DOHH2 (cell line): ENCODE measurements at regions not wholly inside any gene's neighbourhood (a gene's known extent, or its start where the extent isn't known, plus 50 kb on each side); places are given as distances from the start of the nearest gene placed in this dataset.

Source experiments
- H3F3A ChIP-seq: fragments of 200-600 bp; sonication (generic), shearing (Covaris generic); 2 replicates; pipeline ENCODE4 v1.6.0; 2016; ENCODE audit warnings: antibody characterized with exemption, mild to moderate bottlenecking; ENCODE audit not compliant: control insufficient read depth, insufficient read depth
- H3K27ac ChIP-seq: fragments of 200-600 bp; sonication (generic); 2 replicates; pipeline ENCODE4 v1.5.1; 2014; ENCODE audit warnings: low read depth, mild to moderate bottlenecking, low read length, moderate library complexity
- H3K27me3 ChIP-seq: fragments of 200-600 bp; sonication (generic); 2 replicates; pipeline ENCODE4 v1.6.1; 2014; ENCODE audit warnings: mild to moderate bottlenecking, low read length, mixed read lengths; ENCODE audit not compliant: control insufficient read depth
- H3K36me3 ChIP-seq: fragments of 200-600 bp; sonication (generic); 2 replicates; pipeline ENCODE4 v1.6.1; 2014; ENCODE audit warnings: mild to moderate bottlenecking, low read length, moderate library complexity, mixed read lengths; ENCODE audit not compliant: control insufficient read depth
- H3K4me1 ChIP-seq: fragments of 200-600 bp; sonication (generic); 2 replicates; pipeline ENCODE4 v1.6.1; 2014; ENCODE audit warnings: mild to moderate bottlenecking, low read length, mixed read lengths; ENCODE audit not compliant: control insufficient read depth
- H3K4me2 ChIP-seq: fragments of 200-600 bp; sonication (generic); 2 replicates; pipeline ENCODE4 v1.6.0; 2014; ENCODE audit warnings: mild to moderate bottlenecking, low read length, moderate library complexity
- H3K4me3 ChIP-seq: fragments of 200-600 bp; sonication (generic); 2 replicates; pipeline ENCODE4 v1.5.1; 2014; ENCODE audit warnings: mild to moderate bottlenecking, low read length, mixed read lengths
- H3K79me2 ChIP-seq: fragments of 200-600 bp; sonication (generic); 2 replicates; pipeline ENCODE4 v1.6.1; 2014; ENCODE audit warnings: mild to moderate bottlenecking, low read length, mixed read lengths; ENCODE audit not compliant: control insufficient read depth
- H3K9me2 ChIP-seq: fragments of 200-600 bp; sonication (generic); replicated peaks from 2 replicates; pipeline ENCODE4 v1.6.1; 2014; ENCODE audit warnings: mild to moderate bottlenecking, low read length, mixed read lengths; ENCODE audit not compliant: control insufficient read depth
- H3K9me3 ChIP-seq: fragments of 200-600 bp; sonication (generic); 2 replicates; pipeline ENCODE4 v1.6.1; 2014; ENCODE audit warnings: antibody characterized with exemption, low read length, mixed read lengths; ENCODE audit not compliant: control insufficient read depth, insufficient read depth
- H4K20me1 ChIP-seq: fragments of 200-600 bp; sonication (generic); 2 replicates; pipeline ENCODE4 v1.6.0; 2014; ENCODE audit warnings: low read depth, mild to moderate bottlenecking, antibody characterized with exemption, low read length, moderate library complexity; ENCODE audit not compliant: control insufficient read depth, insufficient read depth
- CTCF ChIP-seq: fragments of 200-600 bp; sonication (generic); IDR thresholded peaks from one replicate; pipeline ENCODE4 v1.5.1; 2014; ENCODE audit warnings: antibody characterized with exemption, mild to moderate bottlenecking, low read depth, low read length; ENCODE audit not compliant: poor library complexity, severe bottlenecking
- EZH2phosphoT487 ChIP-seq: fragments of 200-600 bp; sonication (generic); IDR thresholded peaks from 2 replicates; pipeline ENCODE4 v1.6.1; 2017; ENCODE audit warnings: borderline replicate concordance, mild to moderate bottlenecking, antibody characterized with exemption, low read length, moderate library complexity, mixed read lengths

GRCh38 chr21:20944139-20944538 lies 54.1 kb upstream of the NCAM2 start:
- Histone ChIP-seq H3K4me3 (no peak overlapping the region), H3K9me3 (peaks cover 2% of the 10 kb centered on the region; the same call in 1 of the 2 replicates), H3K27me3 (no peaks in the 10 kb centered on the region), H3K79me2 (no peaks in the 10 kb centered on the region), H3K36me3 (no peaks in the 10 kb centered on the region), H3K4me1 (no peaks in the 10 kb centered on the region), H3K4me2 (no peak overlapping the region), H4K20me1 (no peaks in the 10 kb centered on the region), H3K9me2 (no peaks in the 10 kb centered on the region), H3F3A (no peaks in the 10 kb centered on the region), H3K27ac (no peak overlapping the region)
- no peak for TF ChIP-seq EZH2phosphoT487
- TF ChIP-seq CTCF: no peak

- H3K4me3 ChIP-seq: no peak overlapping the region
- H4K20me1 ChIP-seq: no peaks in the 10 kb centered on the region
- H3K9me3 ChIP-seq: no peaks in the 10 kb centered on the region
- H3K27me3 ChIP-seq: no peaks in the 10 kb centered on the region
- H3K4me1 ChIP-seq: no peaks in the 10 kb centered on the region
- no peaks in the 10 kb centered on the region for H3K79me2 ChIP-seq
- no peak overlapping the region for H3K27ac ChIP-seq
- TF ChIP-seq EZH2phosphoT487: no peak
- TF ChIP-seq CTCF: no peak
- H3F3A ChIP-seq: no peaks in the 10 kb centered on the region
- H3K9me2 ChIP-seq: no peaks in the 10 kb centered on the region
- H3K4me2 ChIP-seq: no peak overlapping the region
- H3K36me3 ChIP-seq: no peaks in the 10 kb centered on the region
Observed at GRCh38 chr21:20946701-20947100, 51.5 kb upstream of the NCAM2 start.
